GM12864 (cell line): ENCODE measurements at regions not wholly inside any gene's neighbourhood (a gene's known extent, or its start where the extent isn't known, plus 50 kb on each side); places are given as distances from the start of the nearest gene placed in this dataset.

Experiments used
- DNase-seq: peaks from one replicate; pipeline ENCODE4 v3.0.0-alpha.2; 2011; ENCODE audit warnings: low read depth
- H3K4me3 ChIP-seq: 2 replicates; pipeline ENCODE4 v1.5.1; 2011; ENCODE audit warnings: mild to moderate bottlenecking, low read depth, low read length, control low read depth
- CTCF ChIP-seq: IDR thresholded peaks from 2 replicates; pipeline ENCODE4 v1.5.1; 2011; ENCODE audit warnings: low read depth, mild to moderate bottlenecking, moderate library complexity, low read length, control low read depth, inconsistent platforms; ENCODE audit errors: missing control alignments

GRCh38 chr14:51581017-51581881 is 70.5 kb upstream of the FRMD6 start:
- DNase-seq = no peak
- no peak overlapping the region for H3K4me3 ChIP-seq
- no peak for TF ChIP-seq CTCF

GRCh38 chr14:51582437-51582836 is 69.3 kb upstream of the FRMD6 start:
- TF ChIP-seq CTCF = no peak
- DNase-seq = no peak
- no peak overlapping the region for H3K4me3 ChIP-seq

GRCh38 chr14:51585055-51585454 is 66.7 kb upstream of the FRMD6 start:
- TF ChIP-seq CTCF = no peak
- no peak for DNase-seq
- H3K4me3 ChIP-seq = no peak overlapping the region

GRCh38 chr14:51592836-51593235 is 58.9 kb upstream of the FRMD6 start:
- no peak overlapping the region for H3K4me3 ChIP-seq
- no peak for TF ChIP-seq CTCF
- no peak for DNase-seq

GRCh38 chr14:51593397-51593796 is 58.3 kb upstream of the FRMD6 start:
- TF ChIP-seq CTCF = no peak
- no peak for DNase-seq
- no peak overlapping the region for H3K4me3 ChIP-seq

GRCh38 chr14:51595881-51596455 is 55.7 kb upstream of the FRMD6 start:
- TF ChIP-seq CTCF = no peak

More at GRCh38 chr14:51595881-51596455, 55.7 kb upstream of the FRMD6 start:
- no peak for DNase-seq
- H3K4me3 ChIP-seq = no peak overlapping the region
